Endothelial cell of umbilical vein (primary cell): ENCODE measurements at regions not wholly inside any gene's neighbourhood (a gene's known extent, or its start where the extent isn't known, plus 50 kb on each side); places are given as distances from the start of the nearest gene placed in this dataset.

Experiments
- BruUV-seq: library from RNA; stranded (reverse); fragments of 400-500 nt; replicated peaks from 2 replicates; lab custom pipeline; 2021; lab: Mats Ljungman, UMichigan
- CTCF ChIA-PET: fragments of 300-600, 350-600 bp; sonication (Branson Sonifier 250); formaldehyde crosslinking; loops from one replicate; lab custom pipeline; 2021; ENCODE audit warnings: antibody characterized with exemption, inconsistent platforms; lab: Charles Lee
- POLR2A ChIA-PET: fragments of 300-600, 350-600 bp; sonication (Branson Sonifier 250); formaldehyde crosslinking; loops from one replicate; lab custom pipeline; 2021; ENCODE audit warnings: antibody characterized with exemption, inconsistent platforms; lab: Charles Lee
- DNase-seq: peaks from one replicate; pipeline ENCODE4 v3.0.0-alpha.2; 2011; ENCODE audit warnings: low read depth, low spot score
- FAIRE-seq: peaks from 2 replicates; lab custom pipeline; 2011; peaks lifted over from hg19 to GRCh38; lab: Jason Lieb, UNC
- H2AFZ ChIP-seq: 2 replicates; pipeline ENCODE4 v1.6.0; 2012; ENCODE audit warnings: low read depth, low read length, control low read depth, inconsistent platforms
- H3K27ac ChIP-seq: 2 replicates; pipeline ENCODE4 v1.5.1; 2011; ENCODE audit warnings: low read depth, mild to moderate bottlenecking, control low read depth, low read length, moderate library complexity; ENCODE audit not compliant: insufficient read depth
- H3K27me3 ChIP-seq, 2 experiments: 2 replicates each; pipeline versions ENCODE4 v1.6.0 to v1.6.1; 2011; ENCODE audit warnings: low read length in 2 of 2, mixed read lengths in 1 of 2; ENCODE audit not compliant: control insufficient read depth in 2 of 2, insufficient read depth in 2 of 2
- H3K36me3 ChIP-seq, 2 experiments: 2 replicates in 1 of 2; 3 replicates in 1 of 2; pipeline ENCODE4 v1.5.1; 2011; ENCODE audit warnings: low read length in 2 of 2, mild to moderate bottlenecking in 1 of 2, moderate library complexity in 1 of 2; ENCODE audit not compliant: control insufficient read depth in 2 of 2, insufficient read depth in 2 of 2; ENCODE audit errors: extremely low read depth in 1 of 2
- H3K4me1 ChIP-seq: 3 replicates; pipeline ENCODE4 v1.5.1; 2011; ENCODE audit warnings: mild to moderate bottlenecking, low read length; ENCODE audit not compliant: control insufficient read depth, insufficient read depth; ENCODE audit errors: extremely low read depth
- H3K4me2 ChIP-seq: 2 replicates; pipeline ENCODE4 v1.6.1; 2011; ENCODE audit warnings: low read length, control low read depth, mixed read lengths; ENCODE audit not compliant: insufficient read depth
- H3K4me3 ChIP-seq, 3 experiments: fragments of 200-600 bp in 1 of 3; sonication (generic), shearing (Covaris generic) in 1 of 3; replicated peaks in 1 of 3; 2 replicates each; pipeline ENCODE4 v1.5.1; 2011 to 2016; ENCODE audit warnings: control low read depth in 3 of 3, low read length in 3 of 3, mild to moderate bottlenecking in 2 of 3, inconsistent platforms in 1 of 3, low read depth in 1 of 3, moderate library complexity in 1 of 3; ENCODE audit not compliant: insufficient read depth in 1 of 3
- H3K79me2 ChIP-seq: 2 replicates; pipeline ENCODE4 v1.6.0; 2012; ENCODE audit warnings: low read length, inconsistent platforms; ENCODE audit not compliant: control insufficient read depth, insufficient read depth
- H3K9ac ChIP-seq: replicated peaks from 2 replicates; pipeline ENCODE3; 2011; ENCODE audit warnings: low read length, control low read depth; ENCODE audit not compliant: insufficient read depth; ENCODE audit errors: extremely low read depth
- H3K9me1 ChIP-seq: replicated peaks from 3 replicates; pipeline ENCODE4 v1.6.0; 2011; ENCODE audit warnings: mild to moderate bottlenecking, low read length; ENCODE audit not compliant: control insufficient read depth, insufficient read depth; ENCODE audit errors: extremely low read depth
- H3K9me3 ChIP-seq: replicated peaks from 2 replicates; pipeline ENCODE4 v1.5.1; 2012; ENCODE audit warnings: low read length, inconsistent platforms; ENCODE audit not compliant: control insufficient read depth, insufficient read depth
- H4K20me1 ChIP-seq: replicated peaks from 2 replicates; pipeline ENCODE3; 2011; ENCODE audit warnings: mild to moderate bottlenecking, low read length; ENCODE audit not compliant: control insufficient read depth, insufficient read depth; ENCODE audit errors: extremely low read depth
- EZH2 ChIP-seq: IDR thresholded peaks from 2 replicates; pipeline ENCODE4 v1.6.1; 2012; ENCODE audit warnings: borderline replicate concordance, low read depth, mild to moderate bottlenecking, moderate library complexity, low read length, inconsistent platforms; ENCODE audit not compliant: severe bottlenecking
- FOS ChIP-seq: IDR thresholded peaks from 2 replicates; pipeline ENCODE4 v1.6.1; 2011; ENCODE audit warnings: mild to moderate bottlenecking, low read length, moderate library complexity, borderline replicate concordance; ENCODE audit not compliant: insufficient read depth
- GATA2 ChIP-seq: IDR thresholded peaks from 2 replicates; pipeline ENCODE4 v1.7.0; 2011; ENCODE audit warnings: low read depth, mild to moderate bottlenecking, moderate library complexity, mixed read lengths, low read length; ENCODE audit not compliant: insufficient read length, insufficient read depth
- JUN ChIP-seq: IDR thresholded peaks from 2 replicates; pipeline ENCODE4 v1.6.1; 2011; ENCODE audit warnings: borderline replicate concordance, low read depth; ENCODE audit not compliant: insufficient read length, insufficient read depth
- MYC ChIP-seq: IDR thresholded peaks from one replicate; pipeline ENCODE4 v1.6.1; 2011; ENCODE audit warnings: mild to moderate bottlenecking, low read depth, low read length
- POLR2A ChIP-seq: IDR thresholded peaks from 2 replicates; pipeline ENCODE4 v1.6.1; 2012; ENCODE audit warnings: low read depth, mild to moderate bottlenecking, control low read depth, low read length
- POLR2AphosphoS5 ChIP-seq: IDR thresholded peaks from 2 replicates; pipeline ENCODE4 v1.6.1; 2012; ENCODE audit warnings: low read depth, mild to moderate bottlenecking, control low read depth, low read length, moderate library complexity; ENCODE audit not compliant: insufficient read depth
- dilution Hi-C: fragments of 300-500 bp; cut with MboI; formaldehyde crosslinking; loops from one replicate; pipeline ENCODE4 v1.15.0; 2019; ENCODE audit warnings: low sequenced_read_pairs; ENCODE audit not compliant: extremely low pct_ligation_motif_present
- intact Hi-C: fragments of 100-400 bp; cut with micrococcal nuclease; formaldehyde crosslinking; loops from one replicate; pipeline ENCODE4 v1.10.0; 2022
- TF ChIP-seq, protein P1 (sequence below), 2 donors: IDR thresholded peaks; 1 replicate in 1 of 2; 2 replicates in 1 of 2; pipeline ENCODE4 v1.5.1; 2011; ENCODE audit warnings: low read length in 2 of 2, mild to moderate bottlenecking in 2 of 2, moderate library complexity in 2 of 2, control low read depth in 1 of 2, inconsistent platforms in 1 of 2, low read depth in 1 of 2; ENCODE audit not compliant: insufficient read depth in 1 of 2; ENCODE audit errors: extremely low read depth in 1 of 2
- TF ChIP-seq, protein P2 (sequence below): IDR thresholded peaks from 2 replicates; pipeline ENCODE4 v1.6.1; 2011; ENCODE audit not compliant: insufficient read depth, insufficient read length

DNA sequence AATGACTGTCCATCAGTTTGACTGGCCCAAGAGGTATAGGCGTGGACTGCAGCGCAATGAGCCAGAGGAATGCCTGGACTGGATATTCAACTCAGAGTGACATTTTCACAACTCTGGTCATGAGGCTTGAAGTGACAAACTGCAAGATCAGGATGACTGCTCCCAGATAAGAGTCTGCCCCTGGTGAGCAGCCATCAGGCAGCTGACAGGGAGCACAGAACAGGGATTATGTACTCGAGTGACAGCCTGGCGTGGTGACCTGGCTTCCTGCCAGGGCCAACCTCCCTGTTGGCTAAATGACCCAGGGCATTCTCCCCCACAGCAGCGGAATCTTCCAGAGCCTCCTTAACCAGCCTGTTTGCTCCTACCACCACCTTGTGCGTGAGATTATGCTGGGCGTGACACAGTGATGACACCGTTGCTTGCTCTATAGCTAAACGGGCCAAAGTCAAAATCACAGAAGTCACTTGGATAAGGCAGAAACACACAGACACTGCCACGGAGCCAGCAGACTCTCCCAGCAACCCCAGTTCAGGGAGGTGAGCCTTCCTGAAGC, 209.1 kb upstream of the JARID2 start:
- H3K36me3 ChIP-seq: no peaks in the 10 kb centered on the region
- no peak overlapping the region for H2AFZ ChIP-seq
- no peaks in the 10 kb centered on the region for H3K27me3 ChIP-seq
- ChIA-PET POLR2A (no interaction called here), CTCF (no interaction called here)
- H3K9ac ChIP-seq: no peak overlapping the region
- DNase-seq: no peak
- intact Hi-C loops: no loop called here
- H3K27ac ChIP-seq: no peak overlapping the region
- no peaks in the 10 kb centered on the region for H4K20me1 ChIP-seq
- dilution Hi-C loops: no loop called here
- TF ChIP-seq GATA2 (no peak), POLR2A (no peak), FOS (no peak), MYC (no peak), JUN (no peak), EZH2 (no peak), POLR2AphosphoS5 (no peak)
- TF ChIP-seq, protein P1, sequence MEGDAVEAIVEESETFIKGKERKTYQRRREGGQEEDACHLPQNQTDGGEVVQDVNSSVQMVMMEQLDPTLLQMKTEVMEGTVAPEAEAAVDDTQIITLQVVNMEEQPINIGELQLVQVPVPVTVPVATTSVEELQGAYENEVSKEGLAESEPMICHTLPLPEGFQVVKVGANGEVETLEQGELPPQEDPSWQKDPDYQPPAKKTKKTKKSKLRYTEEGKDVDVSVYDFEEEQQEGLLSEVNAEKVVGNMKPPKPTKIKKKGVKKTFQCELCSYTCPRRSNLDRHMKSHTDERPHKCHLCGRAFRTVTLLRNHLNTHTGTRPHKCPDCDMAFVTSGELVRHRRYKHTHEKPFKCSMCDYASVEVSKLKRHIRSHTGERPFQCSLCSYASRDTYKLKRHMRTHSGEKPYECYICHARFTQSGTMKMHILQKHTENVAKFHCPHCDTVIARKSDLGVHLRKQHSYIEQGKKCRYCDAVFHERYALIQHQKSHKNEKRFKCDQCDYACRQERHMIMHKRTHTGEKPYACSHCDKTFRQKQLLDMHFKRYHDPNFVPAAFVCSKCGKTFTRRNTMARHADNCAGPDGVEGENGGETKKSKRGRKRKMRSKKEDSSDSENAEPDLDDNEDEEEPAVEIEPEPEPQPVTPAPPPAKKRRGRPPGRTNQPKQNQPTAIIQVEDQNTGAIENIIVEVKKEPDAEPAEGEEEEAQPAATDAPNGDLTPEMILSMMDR (IDR thresholded peaks at IDR 0.05; ENCODE audit: extremely low read depth in 1 of 2, insufficient read depth in 1 of 2, low read depth in 1 of 2, low read length in 2 of 2): no peak
- TF ChIP-seq, protein P2, sequence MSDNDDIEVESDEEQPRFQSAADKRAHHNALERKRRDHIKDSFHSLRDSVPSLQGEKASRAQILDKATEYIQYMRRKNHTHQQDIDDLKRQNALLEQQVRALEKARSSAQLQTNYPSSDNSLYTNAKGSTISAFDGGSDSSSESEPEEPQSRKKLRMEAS: no peak
- H3K4me1 ChIP-seq: no peaks in the 10 kb centered on the region
- no peaks in the 10 kb centered on the region for H3K9me3 ChIP-seq
- H3K9me1 ChIP-seq: no peaks in the 10 kb centered on the region
- H3K4me2 ChIP-seq: no peak overlapping the region
- no peak overlapping the region for H3K4me3 ChIP-seq
- H3K79me2 ChIP-seq: no peaks in the 10 kb centered on the region
- FAIRE-seq: no peak
- no TSS peak for BruUV-seq
